GM12873 (cell line): ENCODE measurements at regions not wholly inside any gene's neighbourhood (a gene's known extent, or its start where the extent isn't known, plus 50 kb on each side); places are given as distances from the start of the nearest gene placed in this dataset.

Source experiments
- TF ChIP-seq, protein P1 (sequence below): IDR thresholded peaks from 2 replicates; pipeline ENCODE4 v1.5.1; 2012; ENCODE audit warnings: low read depth, mild to moderate bottlenecking, moderate library complexity, low read length, control low read depth; ENCODE audit not compliant: insufficient read depth; ENCODE audit errors: missing control alignments

DNA sequence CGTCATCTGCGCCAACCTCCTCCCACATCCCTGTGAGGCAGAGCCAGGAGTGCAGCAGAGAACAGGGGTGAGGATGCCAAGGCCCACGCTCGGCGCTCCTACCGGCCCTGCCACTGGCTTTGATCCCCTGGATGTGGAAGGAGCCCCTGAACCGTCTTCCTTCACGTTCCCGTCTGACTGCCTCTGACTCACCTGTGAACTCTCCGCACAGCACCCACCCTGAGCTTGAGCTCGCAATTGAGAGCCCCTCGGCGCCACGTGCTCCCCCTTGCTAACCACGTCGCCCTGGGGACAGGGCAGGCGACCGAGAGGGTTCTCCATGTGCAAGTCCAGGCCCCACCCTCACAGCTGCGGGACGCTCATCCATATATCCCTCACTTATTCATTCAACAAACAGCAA, 645.3 kb downstream of the BRD1 start:
- TF ChIP-seq, protein P1, sequence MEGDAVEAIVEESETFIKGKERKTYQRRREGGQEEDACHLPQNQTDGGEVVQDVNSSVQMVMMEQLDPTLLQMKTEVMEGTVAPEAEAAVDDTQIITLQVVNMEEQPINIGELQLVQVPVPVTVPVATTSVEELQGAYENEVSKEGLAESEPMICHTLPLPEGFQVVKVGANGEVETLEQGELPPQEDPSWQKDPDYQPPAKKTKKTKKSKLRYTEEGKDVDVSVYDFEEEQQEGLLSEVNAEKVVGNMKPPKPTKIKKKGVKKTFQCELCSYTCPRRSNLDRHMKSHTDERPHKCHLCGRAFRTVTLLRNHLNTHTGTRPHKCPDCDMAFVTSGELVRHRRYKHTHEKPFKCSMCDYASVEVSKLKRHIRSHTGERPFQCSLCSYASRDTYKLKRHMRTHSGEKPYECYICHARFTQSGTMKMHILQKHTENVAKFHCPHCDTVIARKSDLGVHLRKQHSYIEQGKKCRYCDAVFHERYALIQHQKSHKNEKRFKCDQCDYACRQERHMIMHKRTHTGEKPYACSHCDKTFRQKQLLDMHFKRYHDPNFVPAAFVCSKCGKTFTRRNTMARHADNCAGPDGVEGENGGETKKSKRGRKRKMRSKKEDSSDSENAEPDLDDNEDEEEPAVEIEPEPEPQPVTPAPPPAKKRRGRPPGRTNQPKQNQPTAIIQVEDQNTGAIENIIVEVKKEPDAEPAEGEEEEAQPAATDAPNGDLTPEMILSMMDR = no peak

DNA sequence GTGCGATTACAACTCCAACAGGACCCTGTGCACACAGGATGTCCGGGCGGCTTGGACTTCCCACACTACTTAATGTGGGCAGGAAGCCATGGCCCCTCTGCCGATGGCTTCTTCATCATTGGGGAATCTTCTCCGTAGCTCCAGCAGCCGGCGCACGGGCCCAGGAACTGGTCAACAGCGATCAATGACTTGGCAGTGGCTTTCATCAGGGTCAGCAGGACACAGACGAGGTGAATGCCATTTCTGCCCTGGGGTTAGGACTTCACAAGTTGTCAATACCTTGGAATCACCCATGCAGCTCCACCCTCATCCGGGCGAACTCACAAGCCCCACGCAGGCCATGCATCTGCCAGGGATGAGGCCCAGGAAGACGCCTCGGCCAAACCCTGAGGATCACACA, 645.7 kb downstream of the BRD1 start:
- TF ChIP-seq, protein P1 = no peak

DNA sequence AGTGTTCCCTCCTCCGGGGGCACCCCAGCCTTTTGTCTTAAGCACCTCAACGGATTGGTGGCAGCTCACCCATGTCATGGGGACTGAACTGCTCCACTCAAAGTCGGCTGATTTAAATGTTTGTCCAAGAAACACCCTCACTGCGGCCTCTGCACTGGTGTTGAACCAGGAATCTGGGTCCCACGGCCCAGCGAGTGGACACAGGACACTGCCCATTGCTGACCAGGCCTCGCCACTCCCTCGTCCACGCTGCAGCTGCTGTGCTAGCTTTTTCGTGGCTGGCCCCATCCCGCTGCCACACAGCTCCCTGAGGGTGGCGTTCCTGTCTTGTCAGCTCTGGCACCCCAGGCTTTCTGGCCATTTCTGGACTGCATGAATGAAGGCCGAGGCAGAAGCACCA, 646.2 kb downstream of the BRD1 start:
- TF ChIP-seq, protein P1 = no peak

DNA sequence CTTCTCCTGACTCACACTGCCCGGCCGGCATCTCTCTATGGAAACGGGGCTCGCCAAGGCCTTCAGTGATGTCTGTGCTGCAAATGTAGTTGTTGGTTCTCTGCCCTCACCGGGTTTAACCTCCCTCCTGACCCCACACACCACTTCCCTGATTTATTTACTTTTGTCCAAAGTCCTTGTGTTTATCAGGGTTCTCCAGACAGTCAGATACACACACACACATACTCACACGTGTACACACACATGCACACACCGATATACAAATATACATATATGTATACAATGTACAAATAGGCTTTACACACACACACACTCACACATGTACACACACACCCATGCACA, 647.0 kb downstream of the BRD1 start:
- TF ChIP-seq, protein P1 = no peak

DNA sequence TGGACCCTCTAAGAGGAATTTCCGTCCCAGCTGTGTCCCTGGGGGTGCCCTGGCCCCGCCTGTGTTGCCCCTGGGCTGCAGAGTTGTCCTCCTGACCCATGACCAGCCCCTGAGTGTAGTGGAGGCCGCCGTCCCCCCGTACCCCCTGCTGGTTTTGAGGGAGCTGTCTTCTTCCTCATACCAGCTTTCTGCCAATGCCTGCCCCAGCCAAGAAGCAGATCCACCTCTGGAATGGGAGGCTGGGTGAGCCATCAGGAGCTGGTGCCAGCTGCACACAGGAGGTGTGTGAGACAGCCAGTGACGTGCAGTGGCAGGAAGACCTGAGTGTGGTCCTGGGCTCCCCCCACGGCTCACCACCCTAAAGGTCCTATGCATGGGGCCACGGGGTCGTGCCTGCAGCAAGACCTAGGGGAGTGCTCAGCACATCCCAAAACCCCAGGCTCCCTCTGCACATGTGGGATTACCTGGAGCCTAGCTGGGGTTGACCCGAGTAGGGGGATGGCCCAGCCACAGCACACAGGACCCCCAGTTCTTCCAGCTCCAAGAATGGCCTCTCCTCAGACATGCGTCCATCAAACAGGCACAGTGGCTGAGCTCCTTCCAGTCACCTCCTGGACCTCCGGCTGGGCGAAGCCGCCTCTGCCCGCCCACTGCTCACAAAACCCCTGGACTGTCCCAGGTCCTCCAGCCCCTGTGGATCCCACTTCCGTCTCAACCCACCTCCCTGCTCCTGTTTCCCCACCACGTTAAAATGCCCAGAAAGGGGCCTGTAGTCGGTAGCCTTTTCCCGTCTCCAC, 647.6 kb downstream of the BRD1 start:
- TF ChIP-seq, protein P1 = no peak

DNA sequence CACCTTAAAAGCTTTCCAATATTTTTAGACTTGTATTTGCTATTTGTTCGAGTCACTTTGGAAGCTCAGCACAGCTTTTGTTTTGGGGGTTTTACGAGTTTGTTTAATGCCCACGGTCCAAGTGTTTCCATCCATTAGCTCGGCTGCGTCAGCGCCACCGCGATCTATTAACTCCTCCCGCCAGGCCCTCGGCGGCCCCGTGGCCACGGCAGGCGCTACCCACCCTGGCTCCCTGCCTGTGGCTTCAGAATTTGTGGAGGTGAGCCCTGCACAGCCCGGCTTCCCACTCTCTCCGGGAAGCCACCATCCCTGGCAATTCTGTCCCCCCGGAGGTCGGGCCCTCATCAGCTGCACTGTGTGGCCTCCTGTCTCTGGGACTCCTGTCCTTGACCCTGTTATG, 648.5 kb downstream of the BRD1 start:
- TF ChIP-seq, protein P1 = no peak

DNA sequence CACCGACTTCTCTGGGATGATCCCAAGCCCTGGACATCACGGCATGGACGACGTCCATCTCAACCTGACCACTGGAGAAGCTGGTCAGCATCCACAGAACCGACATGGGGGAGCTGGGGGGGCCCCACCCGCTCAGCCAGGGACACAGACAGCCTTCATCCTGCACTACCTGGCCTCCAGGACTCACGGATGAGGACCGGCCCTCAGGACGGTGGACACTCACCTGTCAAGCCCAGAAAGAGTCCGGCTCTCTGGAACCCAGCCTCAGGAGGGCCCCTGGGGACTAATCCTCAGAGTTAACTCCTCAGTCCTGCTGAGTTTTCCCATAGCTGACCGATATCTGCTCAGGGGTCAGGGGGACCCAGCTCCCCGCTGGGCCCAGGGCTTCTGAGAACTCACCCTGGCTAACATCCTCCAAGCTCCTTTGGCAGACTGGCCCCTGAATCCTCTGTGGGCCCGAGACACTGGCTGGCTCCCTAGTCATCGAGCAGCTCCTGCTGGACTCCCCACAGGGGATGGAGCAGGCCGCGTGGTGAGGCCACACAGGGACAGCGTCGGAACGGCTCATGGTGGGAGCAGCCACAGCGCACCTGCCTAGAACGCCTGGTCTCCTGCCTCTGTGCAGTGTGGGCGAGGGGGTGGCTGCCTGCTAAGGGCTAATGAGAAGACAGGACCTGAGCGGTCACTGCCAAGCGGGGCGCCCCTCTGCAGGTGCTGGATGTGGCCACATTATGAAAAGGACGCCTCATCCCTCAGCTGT, 649.2 kb downstream of the BRD1 start:
- TF ChIP-seq, protein P1 = no peak
